Breast epithelium (tissue), 4 donors: ENCODE measurements at regions not wholly inside any gene's neighbourhood (a gene's known extent, or its start where the extent isn't known, plus 50 kb on each side); places are given as distances from the start of the nearest gene placed in this dataset.
A peak's percentile ranks its signal among the peaks of the same experiment; 100 is the strongest.

ENCODE experiments used
- DNase-seq, 2 donors: peaks; one replicate each; pipeline ENCODE4 v3.0.0-alpha.2; 2019; ENCODE audit warnings: low spot score in 2 of 2
- H3K27ac ChIP-seq, 2 donors: fragments of 200-600 bp; sonication (generic) in 1 of 2; one replicate each; pipeline ENCODE4 v1.5.1; 2016 to 2019; ENCODE audit warnings: mild to moderate bottlenecking in 1 of 2
- H3K27me3 ChIP-seq, 2 donors: fragments of 200-600 bp; sonication (generic) in 1 of 2; one replicate each; pipeline versions ENCODE4 v1.5.1 to v1.6.0; 2017 to 2019; ENCODE audit warnings: control low read depth in 1 of 2, mild to moderate bottlenecking in 1 of 2
- H3K36me3 ChIP-seq: fragments of 200-600 bp; one replicate; pipeline ENCODE4 v1.5.1; 2019
- H3K4me1 ChIP-seq, 2 donors: fragments of 200-600 bp; sonication (generic); one replicate each; pipeline ENCODE4 v1.5.1; 2016 to 2019; ENCODE audit warnings: control low read depth in 1 of 2
- H3K4me3 ChIP-seq, 3 donors: fragments of 200-600 bp; sonication (generic); 1 replicate in 2 of 3; 2 replicates in 1 of 3; pipeline ENCODE4 v1.5.1; 2016 to 2019; ENCODE audit warnings: mild to moderate bottlenecking in 3 of 3, moderate library complexity in 2 of 3
- H3K9me3 ChIP-seq, 2 donors: fragments of 200-600 bp; sonication (generic) in 1 of 2; one replicate each; pipeline ENCODE4 v1.5.1; 2016 to 2019; ENCODE audit warnings: control low read depth in 1 of 2
- CTCF ChIP-seq, 3 donors: fragments of 450-650 bp; IDR thresholded peaks; one replicate each; pipeline ENCODE4 v1.5.1; 2016 to 2017; ENCODE audit warnings: antibody characterized with exemption in 3 of 3, mild to moderate bottlenecking in 3 of 3, moderate library complexity in 3 of 3
- POLR2A ChIP-seq: fragments of 450-650 bp; IDR thresholded peaks from one replicate; pipeline ENCODE4 v1.6.1; 2016; ENCODE audit warnings: antibody characterized with exemption, mild to moderate bottlenecking, moderate library complexity
- POLR2AphosphoS5 ChIP-seq, 3 donors: sonication (generic); formaldehyde crosslinking; IDR thresholded peaks; one replicate each; pipeline ENCODE4 v1.6.1; 2017; ENCODE audit warnings: antibody characterized with exemption in 3 of 3
- intact Hi-C: fragments of 100-400 bp; cut with DNase I; formaldehyde crosslinking; loops from one replicate; pipeline ENCODE4 v1.15.1; 2023; ENCODE audit warnings: low total_unique reads

GRCh38 chr19:31402529-31403316 lies 53.5 kb upstream of the TSHZ3 start:
- Histone ChIP-seq H3K27me3 (peaks cover 0 to 6% of the 10 kb centered on the region in 2 donors), H3K4me1 (no peaks in the 10 kb centered on the region), H3K36me3 (no peaks in the 10 kb centered on the region), H3K27ac (no peak overlapping the region), H3K9me3 (no peaks in the 10 kb centered on the region), H3K4me3 (no peak overlapping the region)
- intact Hi-C loops = no loop called here
- no peak for DNase-seq
- TF ChIP-seq CTCF (IDR thresholded peaks at IDR 0.05) (no peak), POLR2AphosphoS5 (IDR thresholded peaks at IDR 0.05) (no peak)

DNA sequence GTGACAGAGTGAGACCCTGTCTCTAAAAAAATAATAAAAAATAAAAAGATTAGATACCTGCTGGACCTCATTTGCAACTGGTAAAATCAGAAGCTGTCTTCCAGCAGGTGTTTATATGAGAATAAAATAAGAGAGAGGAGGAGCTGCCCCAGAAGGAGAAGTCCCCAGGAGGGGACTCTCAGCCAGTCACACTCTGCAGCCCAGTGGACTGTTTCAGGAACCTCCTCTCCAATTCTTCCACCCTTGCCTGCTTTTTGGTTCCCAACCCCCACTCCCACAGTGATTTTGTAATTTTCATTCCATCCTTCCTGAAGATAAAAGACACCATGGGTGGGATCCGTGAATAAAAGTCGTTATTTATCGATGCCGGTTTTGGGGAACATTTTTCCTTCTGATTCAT lies 56.9 kb upstream of the TSHZ3 start:
- no peaks in the 10 kb centered on the region for H3K9me3 ChIP-seq
- H3K27ac ChIP-seq = no peak overlapping the region
- TF ChIP-seq CTCF (IDR thresholded peaks at IDR 0.05) (no peak), POLR2A (no peak), POLR2AphosphoS5 (IDR thresholded peaks at IDR 0.05) (no peak)
- intact Hi-C loops = no loop called here
- no peak overlapping the region for H3K4me3 ChIP-seq
- no peaks in the 10 kb centered on the region for H3K4me1 ChIP-seq
- DNase-seq = no peak
- peaks cover 0 to 6% of the 10 kb centered on the region in 2 donors for H3K27me3 ChIP-seq
- H3K36me3 ChIP-seq = no peaks in the 10 kb centered on the region

DNA sequence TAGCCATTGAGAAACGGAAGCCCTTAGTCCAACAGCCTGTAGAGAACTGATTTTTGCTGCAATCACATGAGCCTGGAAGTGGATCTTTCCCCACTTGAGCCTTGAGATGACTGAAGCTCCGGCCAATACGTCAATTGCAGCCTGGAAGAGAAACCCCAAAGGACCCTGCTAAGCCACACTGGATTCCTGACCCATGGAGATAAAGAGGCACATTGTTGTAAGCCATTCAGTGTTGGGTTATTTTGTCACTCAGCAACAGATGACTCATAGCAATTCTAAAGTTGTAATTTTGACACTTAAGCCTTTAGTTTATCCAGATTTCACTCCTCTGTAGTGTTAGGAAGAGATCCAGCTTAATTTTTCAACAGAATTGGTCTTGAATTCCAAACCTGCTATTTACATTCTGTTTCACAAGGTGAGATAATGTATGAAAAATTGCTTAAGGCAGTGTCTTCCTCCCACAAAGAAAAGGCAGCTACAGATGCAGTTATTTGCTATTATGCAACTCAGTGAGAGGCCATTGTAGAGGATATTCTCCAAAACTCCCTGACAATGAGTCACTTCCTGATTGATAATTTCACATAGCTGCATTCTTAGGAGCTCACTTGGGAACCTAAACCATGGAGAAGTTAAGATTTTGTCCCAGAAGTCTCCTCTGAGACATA lies 59.4 kb upstream of the TSHZ3 start:
- DNase-seq = no peak
- no peaks in the 10 kb centered on the region for H3K9me3 ChIP-seq
- no peaks in the 10 kb centered on the region for H3K27me3 ChIP-seq
- H3K4me3 ChIP-seq = no peak overlapping the region
- H3K4me1 ChIP-seq = no peaks in the 10 kb centered on the region
- intact Hi-C loops = no loop called here
- TF ChIP-seq POLR2A = no peak
- peak in 1 of 3 donors; percentile 33 for TF ChIP-seq POLR2AphosphoS5 (IDR thresholded peaks at IDR 0.05)
- H3K36me3 ChIP-seq = no peaks in the 10 kb centered on the region
- peak overlapping the region in 1 of 2 donors; percentile 65 for H3K27ac ChIP-seq

- H3K27ac ChIP-seq = no peak overlapping the region
- no peak for DNase-seq
- TF ChIP-seq POLR2AphosphoS5 (IDR thresholded peaks at IDR 0.05) = no peak
- TF ChIP-seq POLR2A = no peak
- no peak for TF ChIP-seq CTCF (IDR thresholded peaks at IDR 0.05)
- H3K9me3 ChIP-seq = no peaks in the 10 kb centered on the region
- peaks cover 0 to 4% of the 10 kb centered on the region in 2 donors for H3K27me3 ChIP-seq
- H3K4me1 ChIP-seq = no peaks in the 10 kb centered on the region
- intact Hi-C loops = loop anchor here (5.0 kb wide), 1 partner anchor 899 kb away; no protein-coding TSS in a partner anchor
- H3K4me3 ChIP-seq = no peak overlapping the region
- no peaks in the 10 kb centered on the region for H3K36me3 ChIP-seq
Measured at GRCh38 chr19:31413353-31413752, 64.1 kb upstream of the TSHZ3 start.

DNA sequence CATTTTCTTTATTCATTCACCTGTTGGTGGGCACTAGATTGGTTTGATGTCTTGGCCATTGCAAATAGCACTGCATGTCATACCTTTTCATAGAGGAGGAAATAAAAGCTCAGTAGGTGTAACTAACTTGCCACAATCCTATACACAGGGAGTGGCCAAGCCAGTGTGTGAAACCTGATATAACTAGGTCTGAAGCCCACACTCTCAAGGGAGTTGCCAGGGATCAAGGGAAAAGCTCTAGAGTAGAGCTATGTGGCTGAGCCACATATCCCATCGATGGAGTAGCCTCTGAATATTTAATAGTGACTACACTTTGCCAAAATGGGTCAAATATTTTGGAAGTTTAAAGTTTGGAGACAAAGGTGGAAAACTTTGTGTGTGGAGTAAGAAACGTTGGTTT lies 66.1 kb upstream of the TSHZ3 start:
- Histone ChIP-seq H3K4me1 (no peaks in the 10 kb centered on the region), H3K36me3 (no peaks in the 10 kb centered on the region), H3K27me3 (peaks cover 0 to 4% of the 10 kb centered on the region in 2 donors), H3K9me3 (no peaks in the 10 kb centered on the region), H3K4me3 (no peak overlapping the region), H3K27ac (no peak overlapping the region)
- TF ChIP-seq POLR2A (no peak), CTCF (IDR thresholded peaks at IDR 0.05) (no peak), POLR2AphosphoS5 (IDR thresholded peaks at IDR 0.05) (no peak)
- DNase-seq = no peak
- intact Hi-C loops = no loop called here
